GM18505 (cell line): ENCODE measurements at regions not wholly inside any gene's neighbourhood (a gene's known extent, or its start where the extent isn't known, plus 50 kb on each side); places are given as distances from the start of the nearest gene placed in this dataset.

Experiments used
- ATAC-seq: cut with Tn5 transposase; IDR thresholded peaks from one replicate; pipeline ENCODE4 v1.9.1; 2021; ENCODE audit not compliant: unreplicated experiment
- POLR2A ChIP-seq: IDR thresholded peaks from 4 replicates; pipeline ENCODE4 v1.6.1; 2011; ENCODE audit warnings: borderline replicate concordance; ENCODE audit not compliant: insufficient read depth, insufficient read length; ENCODE audit errors: extremely low read depth

- ATAC-seq: no peak
- TF ChIP-seq POLR2A: no peak
Observed at GRCh38 chr4:104979083-104979760, 167.5 kb upstream of the TET2 start.

DNA sequence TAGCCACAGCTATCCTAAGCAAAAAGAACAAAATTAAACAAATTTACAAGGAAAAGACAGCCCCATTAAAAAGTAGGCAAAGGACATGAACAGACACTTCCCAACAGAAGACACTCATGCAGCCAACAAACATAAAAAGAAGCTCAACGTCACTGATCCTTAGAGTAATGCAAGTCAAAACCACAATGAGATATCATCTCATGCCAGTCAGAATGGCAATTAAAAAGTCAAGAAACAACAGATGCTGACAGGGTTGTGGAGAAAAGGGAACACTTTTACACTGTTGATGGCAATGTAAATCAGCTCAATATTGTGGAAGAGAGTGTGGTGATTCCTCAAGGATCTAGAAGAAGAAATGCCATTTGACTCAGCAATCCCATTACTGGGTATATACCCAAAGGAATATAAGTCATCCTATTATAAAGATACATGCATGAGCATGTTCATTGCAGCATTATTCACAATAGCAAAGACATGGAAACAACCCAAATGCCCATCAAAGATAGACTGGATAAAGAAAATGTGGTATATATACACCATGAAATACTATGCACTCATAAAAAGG is 163.0 kb upstream of the TET2 start:
- TF ChIP-seq POLR2A: no peak
- ATAC-seq: no peak

DNA sequence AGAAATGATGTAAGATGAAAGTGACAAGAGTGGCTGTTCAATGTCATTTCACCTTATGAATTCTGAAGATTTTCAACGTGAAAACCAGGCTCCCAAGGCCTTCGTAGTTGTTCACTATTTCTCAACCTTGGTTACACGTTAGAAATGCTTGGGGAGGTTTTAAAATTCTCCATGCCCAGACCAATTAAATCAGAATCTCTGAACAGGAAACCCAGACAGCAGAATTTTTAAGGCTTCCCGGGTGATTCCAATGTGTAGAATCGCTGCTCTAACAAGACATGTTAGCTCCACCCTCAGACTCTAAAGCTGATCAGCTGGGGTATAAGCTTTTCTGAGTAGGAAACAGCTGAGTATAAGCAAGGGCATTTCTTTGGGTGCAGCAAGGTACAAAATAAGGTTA is 160.4 kb upstream of the TET2 start:
- ATAC-seq: no peak
- no peak for TF ChIP-seq POLR2A

DNA sequence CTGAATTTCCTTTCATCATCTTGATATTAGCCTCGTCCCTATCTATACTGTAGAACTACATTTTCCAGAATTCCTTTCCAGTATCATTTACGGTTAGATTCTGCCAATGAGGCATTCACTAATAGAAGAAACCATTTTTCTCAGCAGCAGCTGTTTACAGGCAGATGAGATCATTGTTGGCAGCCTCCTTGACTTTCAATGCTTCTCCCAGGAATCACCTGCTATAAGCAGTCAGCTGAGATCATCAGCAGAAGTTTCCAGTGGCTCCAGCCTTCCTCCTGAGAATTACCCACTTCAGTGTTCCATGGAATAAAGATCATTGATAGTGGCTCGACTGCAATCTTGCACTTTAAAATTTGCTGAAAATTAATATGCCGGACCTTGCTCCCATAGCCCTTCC is 157.3 kb upstream of the TET2 start:
- ATAC-seq: no peak
- TF ChIP-seq POLR2A: no peak

GRCh38 chr4:105002278-105002677 is 144.4 kb upstream of the TET2 start:
- no peak for TF ChIP-seq POLR2A

GRCh38 chr4:105014234-105014633 is 132.4 kb upstream of the TET2 start:
- ATAC-seq: no peak
- TF ChIP-seq POLR2A: no peak

More at GRCh38 chr4:105002278-105002677, 144.4 kb upstream of the TET2 start:
- no peak for ATAC-seq

GRCh38 chr4:105014635-105015034 is 132.0 kb upstream of the TET2 start:
- ATAC-seq: no peak
- no peak for TF ChIP-seq POLR2A

GRCh38 chr4:105015750-105016149 is 130.9 kb upstream of the TET2 start:
- no peak for TF ChIP-seq POLR2A
- ATAC-seq: no peak

DNA sequence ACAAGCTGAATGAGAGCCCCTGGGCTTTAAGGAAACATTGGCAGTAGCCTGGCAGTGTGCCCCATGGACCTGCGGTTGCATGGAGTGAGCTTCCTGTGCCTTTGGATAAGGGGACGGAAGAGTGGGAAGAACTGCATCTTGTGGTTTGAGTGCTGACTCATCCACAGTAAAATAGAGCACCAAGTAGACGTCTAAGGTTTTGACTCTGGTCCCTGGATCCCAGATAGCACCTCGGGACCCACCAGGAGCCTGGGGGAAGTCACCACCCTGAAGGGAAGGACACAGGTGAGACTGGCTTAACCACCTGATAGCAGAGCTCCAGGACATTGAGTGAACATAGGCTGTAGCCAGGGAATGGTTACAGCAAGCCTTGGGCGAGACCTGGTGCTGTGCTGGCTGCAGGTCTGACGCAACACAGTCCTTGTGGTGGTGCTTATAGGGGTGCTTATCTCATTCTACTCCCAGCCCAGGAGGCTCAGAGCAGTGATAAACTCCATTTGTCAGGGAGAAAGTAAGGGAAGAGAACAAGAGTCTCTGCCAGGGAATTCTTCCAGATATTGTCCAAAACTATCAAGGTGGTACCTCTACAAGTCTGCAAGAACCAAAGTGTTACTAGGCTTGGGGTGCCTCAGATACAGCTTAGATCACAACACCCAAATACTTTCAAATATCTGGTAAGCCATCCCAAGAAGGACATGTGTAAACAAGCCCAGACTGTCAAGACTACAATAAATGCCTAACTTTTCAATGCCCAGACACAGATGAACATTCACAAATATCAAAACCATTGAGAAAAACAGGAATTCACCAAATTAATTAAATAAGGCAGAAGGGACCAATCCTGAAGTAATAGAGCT is 123.6 kb upstream of the TET2 start:
- ATAC-seq: no peak
- no peak for TF ChIP-seq POLR2A

DNA sequence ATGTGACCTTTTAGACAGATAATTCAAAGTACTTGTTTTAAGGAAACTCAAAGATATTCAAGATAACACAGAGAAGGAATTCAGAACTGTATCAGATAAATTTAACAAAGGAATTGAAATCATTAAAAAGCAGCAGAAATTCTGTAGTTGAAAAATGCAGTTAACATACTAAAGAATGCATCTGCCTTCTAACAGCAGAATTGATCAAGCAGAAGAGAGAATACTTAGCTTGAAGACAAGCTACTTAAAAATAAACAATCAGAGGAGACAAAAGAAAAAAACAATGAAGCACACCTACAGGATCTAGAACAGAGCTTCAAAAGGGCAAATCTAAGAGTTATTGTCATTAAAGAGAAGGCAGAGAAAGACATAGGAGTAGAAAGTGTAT is 123.0 kb upstream of the TET2 start:
- no peak for ATAC-seq
- TF ChIP-seq POLR2A: no peak

DNA sequence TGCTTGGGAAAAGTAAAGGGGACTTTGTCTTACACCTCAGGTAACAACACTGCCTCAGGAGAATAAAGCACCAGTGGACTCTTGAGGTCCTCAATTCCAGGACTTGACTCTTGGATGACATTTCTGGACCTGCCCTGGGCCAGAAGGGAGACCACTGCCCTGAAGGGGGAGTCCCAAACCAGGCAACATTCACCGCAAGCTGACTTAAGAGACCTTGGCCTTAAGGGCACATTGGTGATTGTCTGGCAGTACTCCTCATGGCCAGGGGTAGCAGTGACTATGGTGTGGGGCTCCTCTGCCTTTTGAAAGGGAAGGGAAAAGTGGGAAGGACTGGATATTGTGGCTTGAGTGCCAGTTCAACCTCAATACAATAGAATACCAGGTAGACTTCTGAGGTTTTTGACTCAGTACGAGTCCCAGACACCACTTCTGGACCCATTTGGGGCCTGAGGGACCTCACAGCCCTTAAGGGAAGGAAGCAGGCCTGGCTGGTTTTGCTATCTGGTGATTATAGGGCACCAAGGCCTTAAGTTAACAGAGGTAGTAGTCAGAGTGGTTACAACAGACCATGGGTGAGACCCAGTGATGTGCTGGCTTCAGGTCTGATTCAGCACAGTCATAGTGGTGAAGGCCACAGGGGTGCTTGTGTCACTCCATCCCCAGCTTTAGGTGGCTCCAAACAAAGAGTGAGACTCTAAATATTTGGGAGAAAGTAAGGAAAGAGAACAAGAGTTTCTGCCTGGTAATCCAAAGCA is 121.2 kb upstream of the TET2 start:
- TF ChIP-seq POLR2A: no peak
- ATAC-seq: no peak

- no peak for ATAC-seq
- TF ChIP-seq POLR2A: no peak
Observed at GRCh38 chr4:105036991-105037390, 109.7 kb upstream of the TET2 start.

DNA sequence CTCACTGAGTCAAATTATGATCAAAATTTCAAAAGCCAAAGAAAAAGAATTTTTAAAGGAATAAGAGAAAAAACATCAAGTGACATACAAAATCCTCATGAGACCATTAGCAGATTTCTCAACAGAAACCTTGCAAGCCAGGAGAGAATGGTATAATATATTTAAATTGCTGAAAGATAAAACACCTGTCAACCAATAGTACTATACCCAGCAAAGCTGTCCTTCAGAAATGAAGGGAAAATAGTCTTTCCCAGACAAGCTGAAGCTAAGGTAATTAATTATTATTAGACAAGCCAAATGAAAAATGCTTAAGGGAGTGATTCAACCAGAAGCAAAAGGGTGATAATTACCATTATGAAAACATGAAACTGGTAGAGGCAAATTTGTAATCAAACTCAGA is 104.2 kb upstream of the TET2 start:
- TF ChIP-seq POLR2A: no peak
- ATAC-seq: no peak
